ENCODE measurements at regions not wholly inside any gene's neighbourhood (a gene's known extent, or its start where the extent isn't known, plus 50 kb on each side); places are given as distances from the start of the nearest gene placed in this dataset.

DNA sequence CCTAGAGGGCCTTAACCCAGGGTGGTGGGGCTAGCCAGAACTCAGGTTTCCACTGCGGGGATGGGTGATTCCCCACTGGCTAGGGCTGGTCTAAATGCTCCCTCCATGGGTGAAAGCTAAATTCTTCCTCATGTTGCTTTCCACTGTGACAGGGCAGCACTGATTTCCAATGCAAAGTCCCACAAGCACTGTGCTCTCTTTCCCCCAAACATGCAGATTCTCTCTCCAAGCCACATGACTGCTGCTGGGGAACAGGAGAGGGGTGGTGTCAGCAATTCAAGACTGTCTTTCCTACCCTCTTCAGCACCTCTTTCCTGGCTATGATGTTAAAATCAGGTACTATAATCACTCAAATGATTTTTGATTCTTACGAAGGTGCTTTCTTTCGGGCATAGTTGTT is 215.5 kb downstream of the RWDD3 start:
- TF ChIP-seq, protein P1, sequence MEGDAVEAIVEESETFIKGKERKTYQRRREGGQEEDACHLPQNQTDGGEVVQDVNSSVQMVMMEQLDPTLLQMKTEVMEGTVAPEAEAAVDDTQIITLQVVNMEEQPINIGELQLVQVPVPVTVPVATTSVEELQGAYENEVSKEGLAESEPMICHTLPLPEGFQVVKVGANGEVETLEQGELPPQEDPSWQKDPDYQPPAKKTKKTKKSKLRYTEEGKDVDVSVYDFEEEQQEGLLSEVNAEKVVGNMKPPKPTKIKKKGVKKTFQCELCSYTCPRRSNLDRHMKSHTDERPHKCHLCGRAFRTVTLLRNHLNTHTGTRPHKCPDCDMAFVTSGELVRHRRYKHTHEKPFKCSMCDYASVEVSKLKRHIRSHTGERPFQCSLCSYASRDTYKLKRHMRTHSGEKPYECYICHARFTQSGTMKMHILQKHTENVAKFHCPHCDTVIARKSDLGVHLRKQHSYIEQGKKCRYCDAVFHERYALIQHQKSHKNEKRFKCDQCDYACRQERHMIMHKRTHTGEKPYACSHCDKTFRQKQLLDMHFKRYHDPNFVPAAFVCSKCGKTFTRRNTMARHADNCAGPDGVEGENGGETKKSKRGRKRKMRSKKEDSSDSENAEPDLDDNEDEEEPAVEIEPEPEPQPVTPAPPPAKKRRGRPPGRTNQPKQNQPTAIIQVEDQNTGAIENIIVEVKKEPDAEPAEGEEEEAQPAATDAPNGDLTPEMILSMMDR (optimal IDR thresholded peaks at IDR 0.05 in 1 of 3, IDR thresholded peaks at IDR 0.05 in 1 of 3, conservative IDR thresholded peaks at IDR 0.05 in 1 of 3; ENCODE audit: extremely low read depth in 1 of 3, insufficient read depth in 2 of 3, low read length in 3 of 3), result no peak
- no peak for TF ChIP-seq EZH2 (IDR thresholded peaks at IDR 0.05; ENCODE audit: low read length)

Measured in keratinocyte (primary cell).